HG03025 (cell line): ENCODE measurements at regions not wholly inside any gene's neighbourhood (a gene's known extent, or its start where the extent isn't known, plus 50 kb on each side); places are given as distances from the start of the nearest gene placed in this dataset.

Experiments
- ATAC-seq: cut with Tn5 transposase; IDR thresholded peaks from one replicate; pipeline ENCODE4 v1.9.1; 2021; ENCODE audit warnings: mild to moderate bottlenecking, moderate library complexity; ENCODE audit not compliant: unreplicated experiment, low FRiP score

DNA sequence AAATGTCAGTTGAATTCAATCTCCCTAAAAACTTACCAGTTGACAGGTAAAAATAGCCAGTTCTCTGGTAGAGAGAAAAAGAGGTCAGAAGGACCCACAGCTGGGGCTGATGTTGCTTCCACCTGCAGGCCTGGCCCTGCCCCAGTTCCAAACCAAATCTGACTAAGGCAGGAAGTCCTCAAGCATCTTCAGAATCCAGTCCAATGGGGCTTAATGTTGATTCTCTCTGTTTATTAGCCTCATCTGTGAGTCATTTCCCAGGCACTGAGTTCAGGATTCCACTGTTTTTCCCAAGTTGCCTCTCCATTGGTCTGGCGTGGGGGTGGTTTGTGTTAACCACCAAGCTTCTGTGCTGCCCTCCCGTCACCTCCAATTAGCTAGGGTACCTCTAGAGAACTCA, 601.8 kb downstream of the INSC start:
- ATAC-seq, result no peak

DNA sequence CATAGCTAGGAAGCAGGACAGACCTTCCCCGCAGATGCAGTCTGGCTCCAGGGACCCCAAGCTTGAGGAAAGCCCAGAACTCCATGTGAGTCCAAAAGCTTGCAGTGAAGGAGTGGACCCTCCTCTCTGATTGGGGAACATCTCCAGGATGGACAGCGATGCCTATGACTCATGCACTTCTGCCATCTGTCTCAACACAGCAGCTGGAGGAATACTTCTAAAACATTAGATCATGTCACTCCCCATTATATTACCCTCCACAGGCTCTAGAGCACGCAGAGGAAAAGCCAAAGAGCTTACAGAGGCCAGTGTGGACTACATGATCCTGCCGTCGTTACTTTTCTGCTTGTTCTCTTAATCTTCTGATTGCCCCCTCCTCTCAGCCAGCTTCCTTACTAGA, 605.7 kb downstream of the INSC start:
- no peak for ATAC-seq

DNA sequence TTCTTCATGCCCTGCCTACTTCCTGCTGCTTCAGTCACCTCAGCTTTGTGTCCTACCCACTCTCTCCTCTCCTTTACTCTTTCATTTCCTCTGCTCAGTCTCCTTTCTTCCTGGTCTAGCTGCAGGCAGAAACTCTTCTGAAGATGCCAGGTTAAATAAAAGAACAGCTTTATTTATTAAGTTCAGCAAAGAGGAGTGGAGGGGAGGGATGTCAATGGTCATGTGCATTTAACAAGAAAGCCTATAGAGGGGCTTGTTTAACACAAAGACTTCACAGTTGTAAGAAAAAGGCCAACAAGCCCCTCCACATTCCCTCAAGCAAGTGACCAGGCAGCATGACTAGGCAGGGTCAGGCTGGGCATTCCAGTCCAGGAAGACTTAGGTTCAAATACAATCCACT, 609.2 kb downstream of the INSC start:
- no peak for ATAC-seq

DNA sequence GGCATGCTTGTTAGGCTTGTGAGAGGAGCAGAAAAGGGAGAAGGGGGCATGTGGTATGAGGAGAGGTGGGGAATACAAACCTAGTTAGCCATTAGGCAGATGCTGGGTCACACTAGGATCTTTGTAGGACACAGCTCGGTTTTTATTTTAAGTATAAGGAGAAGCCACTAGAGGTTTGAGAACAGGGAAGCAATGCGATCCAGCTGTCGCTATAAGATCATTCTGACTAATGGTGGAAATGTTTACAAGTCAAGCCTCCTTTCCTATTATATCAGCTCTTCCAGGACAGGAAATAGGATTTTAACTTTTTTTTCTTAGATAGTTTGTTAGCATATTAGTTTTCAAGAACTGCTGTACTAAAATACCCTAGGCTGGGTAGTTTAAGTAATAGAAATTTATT, 609.9 kb downstream of the INSC start:
- ATAC-seq, result no peak

DNA sequence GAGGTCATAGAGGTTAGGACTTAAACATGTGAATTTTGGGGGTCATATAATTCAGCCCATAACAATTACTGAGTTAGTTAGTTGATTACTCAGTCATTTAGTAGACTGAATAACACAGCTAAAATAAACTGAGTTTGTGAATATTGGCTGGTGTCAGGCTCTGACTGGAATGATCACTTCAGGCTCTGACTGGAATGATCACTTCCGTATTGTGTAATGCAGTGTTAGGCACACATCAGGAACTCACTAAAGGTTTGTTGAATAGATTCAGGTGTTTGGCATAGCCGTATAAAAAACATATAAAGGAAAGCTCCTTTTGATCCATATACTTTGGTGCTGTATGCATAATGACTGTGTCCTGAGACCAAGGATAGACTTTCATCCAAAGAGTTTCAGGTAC, 610.5 kb downstream of the INSC start:
- ATAC-seq, result no peak

DNA sequence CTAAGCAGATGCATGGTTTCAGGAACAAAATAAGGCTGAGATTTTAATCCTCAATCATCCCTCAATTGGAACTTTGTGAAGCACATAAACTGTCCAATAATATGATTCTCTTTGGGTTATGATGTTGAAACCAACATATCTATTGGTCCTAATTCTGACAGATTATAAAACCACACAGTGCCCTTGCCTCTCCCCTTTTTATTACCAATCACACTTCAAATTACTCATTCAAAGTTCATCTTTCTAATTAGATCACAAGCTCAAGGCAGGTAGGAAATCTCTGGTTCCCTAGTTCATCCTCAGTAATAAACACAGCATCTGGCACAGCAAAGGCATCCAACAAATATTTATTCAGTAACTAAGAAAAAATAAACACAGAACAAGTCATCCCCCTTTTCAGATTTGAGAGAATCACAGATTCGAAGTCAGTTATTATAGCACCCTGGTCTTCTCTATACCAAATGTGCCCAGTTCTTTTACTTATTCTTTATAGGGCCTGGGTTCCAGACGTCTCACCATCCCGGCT, 611.6 kb downstream of the INSC start:
- no peak for ATAC-seq

DNA sequence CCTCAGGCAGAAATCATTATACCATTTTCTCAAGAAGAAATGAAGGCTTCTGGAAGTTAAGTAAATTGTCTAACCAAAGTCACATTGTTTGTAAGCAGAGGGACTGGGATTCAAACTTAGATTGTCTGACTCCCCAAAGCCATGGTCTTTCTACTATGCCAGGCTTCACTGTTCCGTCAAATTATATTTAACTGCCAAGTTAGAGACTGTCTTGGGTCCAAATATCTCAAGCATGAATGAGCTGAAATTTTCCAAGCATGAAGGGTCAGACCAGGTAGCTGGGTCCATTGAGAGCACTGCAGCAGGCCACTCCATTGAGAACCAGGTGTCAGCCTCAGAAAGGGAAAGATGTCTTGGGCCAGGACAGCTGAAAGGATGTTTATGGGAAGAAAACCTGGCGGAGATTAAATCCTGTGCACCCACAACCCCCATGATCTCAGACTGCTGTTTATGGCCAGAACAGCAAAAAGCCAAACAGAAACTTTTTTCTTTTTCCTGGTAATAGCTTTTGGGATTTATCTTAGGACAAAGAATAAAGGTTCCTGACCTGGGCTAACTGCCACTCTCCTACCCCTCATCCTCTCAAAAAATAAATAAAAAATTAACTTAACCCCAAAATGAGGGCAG, 612.3 kb downstream of the INSC start:
- ATAC-seq, result no peak

DNA sequence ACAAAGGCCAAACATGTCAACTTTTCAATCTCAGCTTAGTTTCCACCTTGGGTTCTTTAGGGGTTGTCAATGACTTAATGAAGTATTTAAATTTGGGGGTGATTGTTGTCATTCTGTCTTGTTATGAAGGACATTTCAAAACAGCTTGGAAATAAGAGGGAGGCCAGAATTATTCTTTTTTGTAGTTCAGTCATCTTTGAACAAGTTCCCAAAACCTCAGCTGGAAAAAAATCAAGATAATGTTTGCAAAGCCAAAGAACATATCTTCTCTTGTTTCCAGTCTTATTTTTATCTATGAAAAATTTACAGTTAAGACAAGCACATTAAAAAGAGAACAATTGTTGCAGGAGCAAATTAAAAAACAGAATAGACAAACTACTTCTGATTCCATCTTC, 612.8 kb downstream of the INSC start:
- no peak for ATAC-seq

DNA sequence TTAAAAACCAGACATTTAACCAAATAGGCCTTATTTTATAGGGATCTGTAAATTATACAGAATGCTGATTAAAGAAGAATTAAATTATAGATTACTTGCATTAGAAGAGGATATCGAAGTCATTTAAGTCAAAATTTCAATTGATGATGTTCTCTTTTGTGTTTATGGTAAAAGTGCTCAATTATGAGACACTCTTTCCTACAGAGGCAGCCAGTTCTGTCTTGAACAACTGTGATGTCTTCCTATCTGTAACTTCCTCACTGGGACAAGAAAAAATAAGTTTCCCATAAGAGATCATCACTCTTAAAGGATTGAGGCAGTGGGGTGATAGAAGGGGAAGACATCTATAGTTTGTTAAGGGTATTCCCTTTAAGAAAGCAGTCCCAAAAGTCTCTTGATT, 613.5 kb downstream of the INSC start:
- no peak for ATAC-seq

DNA sequence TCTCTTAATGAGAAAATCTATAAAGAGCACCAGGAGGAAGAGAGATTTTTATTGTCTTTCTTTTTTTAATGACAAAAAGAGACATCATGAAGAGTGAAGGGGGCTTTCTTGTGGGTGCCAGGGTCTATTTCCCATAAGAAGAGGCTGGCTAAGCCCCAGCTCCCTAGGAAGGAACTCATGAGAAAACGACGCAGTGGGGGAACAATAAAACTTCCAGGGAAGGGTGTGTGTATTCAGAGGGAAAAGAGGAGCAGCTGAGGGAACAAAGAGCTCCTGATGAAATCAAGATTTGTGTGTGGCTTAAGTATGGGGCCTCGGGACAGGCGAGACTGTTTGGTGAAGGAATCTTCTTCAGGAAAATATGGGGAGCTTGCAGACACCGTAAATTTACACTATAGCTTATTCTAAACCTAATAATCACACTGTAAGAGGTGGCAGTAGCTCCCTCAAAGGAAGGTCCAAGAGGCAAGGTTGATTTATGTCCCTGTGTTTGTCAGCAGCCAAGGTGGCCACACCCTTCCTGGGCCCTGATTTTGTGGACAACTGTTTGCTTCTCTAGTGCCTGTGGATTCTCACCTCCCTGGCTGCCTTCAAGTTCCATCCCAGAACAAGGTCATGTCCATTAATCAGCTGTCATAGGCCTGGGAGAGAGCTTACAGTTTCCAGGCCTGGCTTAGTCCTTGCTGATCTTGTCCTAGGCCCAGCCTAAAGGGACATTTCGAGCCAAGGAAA, 615.7 kb downstream of the INSC start:
- no peak for ATAC-seq

DNA sequence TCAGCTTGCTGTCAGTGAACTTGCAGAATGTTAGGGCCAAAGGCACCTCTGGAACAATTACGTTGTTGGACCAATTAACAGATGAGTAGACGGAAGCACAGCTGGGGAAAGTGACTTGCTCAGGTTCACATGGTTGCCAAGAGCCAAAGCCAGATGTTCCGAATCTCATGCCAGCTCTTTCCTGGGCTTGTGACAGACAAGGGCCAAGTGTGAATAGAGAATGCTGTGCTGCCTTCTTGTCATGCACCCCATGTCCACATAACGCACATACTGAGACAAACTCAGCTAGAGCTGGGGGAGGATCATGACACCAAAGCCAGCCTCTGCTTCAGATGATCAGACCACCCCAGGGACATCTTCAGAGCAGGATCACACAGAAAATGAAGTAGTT, 616.3 kb downstream of the INSC start:
- no peak for ATAC-seq

DNA sequence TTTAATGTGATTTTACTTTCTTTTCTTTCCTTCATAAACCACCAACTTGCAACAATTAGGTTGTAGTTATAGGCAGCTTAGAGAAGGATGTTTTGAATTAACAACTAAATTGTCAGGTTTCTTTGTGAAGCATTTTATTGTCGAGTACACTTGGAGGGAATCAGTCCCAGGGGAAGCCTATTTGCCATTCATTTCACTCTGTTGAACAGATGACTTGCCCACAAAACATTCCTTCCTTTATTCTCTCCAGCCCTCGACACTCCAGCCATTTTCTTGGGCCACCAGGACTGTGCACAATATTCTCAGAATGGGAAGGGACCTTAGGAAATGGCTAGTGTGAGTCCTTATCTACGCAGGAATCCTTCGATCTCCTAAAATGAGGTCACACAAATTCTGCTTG, 620.6 kb downstream of the SOX6 start:
- ATAC-seq, result no peak

DNA sequence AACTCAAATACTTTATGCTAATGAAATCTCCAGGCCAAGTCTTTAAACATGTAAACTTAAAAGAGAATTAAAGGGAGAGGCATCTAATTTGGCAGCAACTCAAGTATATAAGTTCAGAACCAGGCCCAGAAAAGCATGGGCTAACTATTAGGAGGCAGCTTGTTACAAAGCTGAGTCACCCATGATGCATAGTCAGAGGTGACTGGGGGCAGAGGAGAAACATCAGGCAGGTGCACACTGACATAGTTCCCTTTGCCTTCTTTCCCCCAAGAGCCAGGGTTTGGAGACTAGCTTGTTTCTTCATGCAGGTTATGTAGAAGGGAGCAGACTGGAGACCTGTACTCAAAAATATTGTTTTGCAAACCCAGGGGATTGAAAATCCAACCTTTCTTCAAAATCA, 619.0 kb downstream of the SOX6 start:
- ATAC-seq, result no peak

DNA sequence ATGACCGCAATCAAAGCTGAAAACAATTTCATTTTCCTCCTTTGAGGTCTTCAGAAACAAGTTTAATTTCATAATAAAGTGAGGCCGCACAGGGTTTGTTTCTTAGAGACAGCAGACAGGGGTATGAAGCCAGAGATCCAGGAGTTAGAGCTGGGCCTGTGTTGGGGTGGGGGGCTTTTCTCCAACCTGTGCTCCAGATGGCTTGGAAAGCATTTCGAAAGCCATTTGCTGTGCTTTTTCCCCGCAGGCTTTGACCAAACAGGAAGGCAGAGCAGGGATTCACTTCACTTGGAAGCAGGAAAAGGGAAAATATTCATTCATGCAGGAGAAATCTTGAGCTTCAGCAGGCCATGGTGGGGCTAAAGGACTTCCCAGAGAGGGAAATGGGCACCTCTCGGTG, 617.4 kb downstream of the SOX6 start:
- ATAC-seq, result no peak

DNA sequence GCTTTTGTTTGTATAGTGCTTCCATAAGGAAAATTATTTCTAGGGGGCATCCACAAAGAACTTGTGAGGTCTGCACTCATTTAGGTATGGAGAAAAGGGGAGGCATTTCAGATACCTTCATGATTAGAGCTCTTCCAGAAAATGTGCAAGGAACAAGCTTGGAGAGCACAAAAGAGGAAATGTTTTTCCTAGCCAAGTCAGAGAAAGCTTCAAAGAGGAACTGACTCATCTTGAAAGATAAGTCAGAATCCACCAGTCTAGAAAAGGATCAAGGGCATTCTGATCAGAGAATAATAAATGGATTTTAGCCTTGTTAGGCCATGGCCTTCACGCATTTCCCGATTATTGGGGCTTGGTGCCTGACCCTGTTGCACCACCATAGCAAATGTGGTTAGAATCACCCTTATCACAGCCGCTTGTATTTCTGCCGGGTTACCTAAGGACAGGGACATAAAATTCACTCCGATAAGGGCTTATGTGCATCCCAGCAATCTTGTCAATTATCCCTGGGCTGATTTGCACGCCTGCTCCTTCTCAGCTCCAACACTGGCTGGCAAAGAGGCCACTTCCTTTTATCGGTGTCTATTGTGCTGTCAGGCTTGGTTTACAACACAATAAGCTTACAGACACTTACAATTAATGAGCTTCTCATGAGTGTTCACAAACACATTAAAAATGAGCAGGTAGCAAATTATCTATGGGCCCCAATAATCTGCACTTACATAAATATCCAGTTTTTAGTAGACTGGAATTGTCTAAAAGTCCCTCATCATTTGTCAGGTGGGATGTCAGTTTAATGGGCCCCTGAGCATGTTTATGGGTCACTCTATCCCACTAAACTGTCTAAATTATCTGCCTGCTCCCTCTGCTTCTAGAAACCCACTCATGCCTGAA, 613.5 kb downstream of the SOX6 start:
- ATAC-seq, result no peak

DNA sequence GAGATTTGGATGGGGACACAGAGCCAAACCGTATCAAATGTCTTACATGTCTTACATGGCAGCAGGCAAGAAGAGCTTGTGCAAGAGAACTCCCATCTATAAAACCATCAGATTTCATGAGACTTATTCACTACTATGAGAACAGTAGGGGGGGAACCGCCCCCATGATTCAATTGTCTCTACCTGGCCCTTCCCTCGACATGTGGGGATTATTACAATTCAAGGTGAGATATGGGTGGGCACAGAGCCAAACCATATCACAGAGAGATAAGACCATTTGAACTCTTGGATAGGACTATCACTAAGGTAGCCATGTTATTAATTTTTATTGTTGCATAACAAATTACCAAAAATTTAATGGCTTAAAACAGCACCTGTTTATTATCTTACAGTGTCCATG, 611.7 kb downstream of the SOX6 start:
- no peak for ATAC-seq

DNA sequence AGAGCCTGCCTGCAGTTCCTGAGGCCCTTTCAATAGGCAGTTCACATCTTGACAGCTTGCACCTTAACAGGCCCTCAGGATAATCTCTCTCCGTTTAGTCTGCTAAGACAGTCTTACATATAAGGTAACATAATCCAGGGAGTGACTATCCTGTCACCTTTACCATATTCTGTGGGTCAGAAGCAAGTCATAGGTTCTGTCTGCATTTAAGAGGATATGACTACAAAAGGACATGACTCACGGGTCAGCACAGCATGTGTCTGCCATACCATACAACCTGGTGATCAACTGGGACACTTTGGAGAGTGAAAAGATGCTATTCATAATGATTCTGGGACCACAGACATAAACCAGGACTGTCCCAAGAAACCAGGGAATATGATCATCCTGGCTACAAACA, 611.1 kb downstream of the SOX6 start:
- no peak for ATAC-seq

DNA sequence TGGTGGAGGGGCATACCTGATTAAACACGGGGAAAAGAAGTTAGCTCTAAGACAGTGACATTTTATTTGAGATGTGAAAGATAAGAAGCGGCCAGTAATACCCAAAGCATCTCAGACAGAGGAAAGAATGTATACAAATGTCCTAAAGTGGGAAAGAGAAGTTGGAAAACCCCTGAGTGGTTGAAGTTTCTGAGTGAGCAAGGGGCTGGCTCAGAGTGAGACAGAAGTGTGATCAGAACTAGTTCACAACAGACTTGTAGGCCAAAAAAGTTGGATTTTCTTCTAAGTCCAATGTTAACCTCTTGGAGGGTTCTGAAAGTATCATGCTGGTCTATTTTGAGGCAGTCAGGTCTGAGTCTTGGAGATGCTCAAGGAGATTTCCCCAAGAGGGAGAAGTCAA, 608.7 kb downstream of the SOX6 start:
- no peak for ATAC-seq

DNA sequence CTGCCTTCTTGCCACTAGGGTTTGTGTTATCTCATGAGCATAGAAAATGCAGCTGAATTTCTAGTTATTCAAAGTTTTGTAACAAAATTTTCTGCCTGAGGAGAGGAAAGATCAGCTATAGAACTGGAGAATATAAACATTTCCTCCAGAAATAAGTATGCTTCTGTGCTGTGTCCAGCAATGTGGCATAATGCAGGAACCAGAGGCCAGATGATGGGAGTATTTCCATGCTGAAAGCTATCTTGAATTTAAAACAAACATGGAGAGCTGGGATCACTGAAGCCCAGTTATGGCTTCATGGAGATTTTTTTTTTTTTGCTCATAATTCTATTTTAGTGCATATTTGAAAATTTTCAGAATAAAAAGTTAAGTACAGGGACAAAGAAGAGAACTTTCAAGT, 608.2 kb downstream of the SOX6 start:
- no peak for ATAC-seq

DNA sequence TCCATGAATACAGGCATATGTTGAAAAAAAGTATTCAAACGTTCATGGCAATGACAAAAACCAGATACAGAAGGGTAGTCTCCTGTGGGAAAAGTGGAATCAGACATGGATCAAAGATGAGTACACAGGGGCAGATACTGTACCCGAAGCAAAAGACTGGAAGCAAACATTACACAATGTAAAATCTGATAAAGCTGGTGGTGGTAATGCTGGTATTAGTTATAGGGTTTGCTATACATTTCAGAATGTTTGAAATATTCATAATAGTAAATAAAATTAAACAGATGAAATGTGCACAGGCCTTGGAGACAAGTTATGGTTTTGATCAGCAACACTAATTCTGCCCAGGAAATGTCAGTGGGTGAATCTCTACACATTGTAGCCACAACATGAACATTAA, 607.6 kb downstream of the SOX6 start:
- no peak for ATAC-seq

DNA sequence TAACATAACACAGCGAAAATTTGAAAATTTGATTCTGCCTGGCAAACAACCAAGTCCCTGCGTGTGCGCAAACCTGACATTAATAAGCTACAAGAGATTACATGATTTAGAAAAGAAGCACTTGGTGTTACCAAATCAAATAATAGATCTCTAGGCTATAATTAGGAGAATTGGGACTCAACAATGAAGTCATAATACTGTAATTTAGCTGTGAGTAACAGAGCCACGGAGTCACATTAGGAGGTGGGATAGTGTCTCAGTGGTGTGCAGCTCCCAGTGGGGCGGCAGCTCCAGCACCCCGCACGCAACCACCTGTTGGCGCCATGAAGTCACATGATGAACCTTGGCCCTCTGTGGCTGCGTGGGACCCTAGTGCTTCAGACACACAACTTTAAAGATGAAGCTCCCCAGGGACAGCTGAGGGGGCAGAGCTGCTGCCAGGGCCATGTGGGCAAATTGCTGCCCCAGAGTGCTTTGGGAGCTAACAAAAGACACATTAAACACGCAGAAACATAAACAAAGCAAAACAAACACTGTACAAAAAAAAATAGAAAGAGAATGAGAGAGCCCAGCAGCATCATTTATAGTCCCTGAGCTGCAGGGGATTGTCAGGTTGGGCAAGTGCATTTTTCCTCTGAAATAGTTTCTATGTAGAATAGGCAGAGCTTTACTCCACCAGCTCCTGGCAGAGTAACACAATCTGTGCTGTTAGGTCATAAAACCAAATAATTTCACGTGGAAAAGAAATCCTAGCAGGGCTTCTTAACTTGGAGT, 605.6 kb downstream of the SOX6 start:
- ATAC-seq, result no peak
